ENCODE measurements at regions not wholly inside any gene's neighbourhood (a gene's known extent, or its start where the extent isn't known, plus 50 kb on each side); places are given as distances from the start of the nearest gene placed in this dataset.

DNA sequence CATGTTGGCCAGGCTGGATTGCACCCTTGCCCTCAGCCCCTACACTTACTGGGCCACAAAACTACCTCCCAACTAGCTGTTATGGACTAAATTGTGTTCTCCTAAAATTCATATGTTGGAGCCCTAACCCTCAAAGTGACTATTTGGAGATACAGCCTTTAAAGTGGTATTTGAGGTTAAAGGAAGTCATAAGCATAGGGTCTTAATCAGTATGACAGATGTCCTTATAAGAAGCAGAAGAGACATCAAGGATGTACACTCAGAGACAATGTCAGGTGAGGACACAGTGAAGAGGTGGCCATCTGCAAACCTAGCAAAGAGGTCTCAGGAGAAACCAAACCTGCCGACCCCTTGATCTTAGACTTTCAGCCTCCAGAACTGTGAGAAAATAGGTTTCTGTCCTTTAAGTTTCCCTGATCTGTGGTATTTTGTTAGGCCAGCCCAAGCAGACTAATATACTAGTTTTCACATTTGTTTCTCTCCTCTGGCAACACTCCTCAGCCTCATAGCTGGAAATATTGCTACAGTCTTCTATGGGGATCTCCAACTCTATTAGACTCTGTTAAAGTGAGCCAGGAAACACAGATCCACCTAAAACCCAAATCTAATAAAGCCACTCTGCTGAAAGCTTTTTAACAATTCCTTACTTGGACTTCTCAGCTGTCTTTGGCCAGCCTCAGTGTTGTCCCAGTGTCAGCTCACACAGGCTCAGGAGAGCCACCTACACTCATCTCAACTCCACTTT, 256.5 kb downstream of the TBC1D4 start:
- TF ChIP-seq ZNF77 (CRISPR knock-in tag; IDR thresholded peaks at IDR 0.05) (no peak), CTCF (IDR thresholded peaks at IDR 0.05 in 2 of 3, conservative IDR thresholded peaks at IDR 0.05 in 1 of 3; ENCODE audit: insufficient read depth in 2 of 3, low read depth in 1 of 3, low read length in 3 of 3) (no peak), CHD1 (IDR thresholded peaks at IDR 0.05; ENCODE audit: low read length) (no peak), ZNF639 (CRISPR knock-in tag; conservative IDR thresholded peaks at IDR 0.05 in 1 of 2, IDR thresholded peaks at IDR 0.05 in 1 of 2) (no peak), ZNF280B (CRISPR knock-in tag; IDR thresholded peaks at IDR 0.05) (no peak), NR3C1 (CRISPR knock-in tag; IDR thresholded peaks at IDR 0.05) (no peak), TBL1XR1 (IDR thresholded peaks at IDR 0.05; ENCODE audit: low read length in 2 of 2) (no peak), YBX1 (IDR thresholded peaks at IDR 0.05) (no peak)
- TF ChIP-seq, protein P1, sequence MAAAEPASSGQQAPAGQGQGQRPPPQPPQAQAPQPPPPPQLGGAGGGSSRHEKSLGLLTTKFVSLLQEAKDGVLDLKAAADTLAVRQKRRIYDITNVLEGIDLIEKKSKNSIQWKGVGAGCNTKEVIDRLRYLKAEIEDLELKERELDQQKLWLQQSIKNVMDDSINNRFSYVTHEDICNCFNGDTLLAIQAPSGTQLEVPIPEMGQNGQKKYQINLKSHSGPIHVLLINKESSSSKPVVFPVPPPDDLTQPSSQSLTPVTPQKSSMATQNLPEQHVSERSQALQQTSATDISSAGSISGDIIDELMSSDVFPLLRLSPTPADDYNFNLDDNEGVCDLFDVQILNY (CRISPR knock-in tag; IDR thresholded peaks at IDR 0.05), result no peak

All from K562 (cell line).